ENCODE measurements at regions not wholly inside any gene's neighbourhood (a gene's known extent, or its start where the extent isn't known, plus 50 kb on each side); places are given as distances from the start of the nearest gene placed in this dataset.

GRCh38 chr15:80310776-80311175 lies 58.8 kb upstream of the CTXND1 start:
- H3K27me3 ChIP-seq (ENCODE audit: control insufficient read depth in 1 of 2, insufficient read depth in 2 of 2, low read length in 2 of 2) = peaks cover 0 to 2% of the 10 kb centered on the region in 2 experiments; a peak in 2 of 5 replicates
- intact Hi-C loops (cut with micrococcal nuclease; ENCODE audit: unreplicated experiment) (no loop called here), in situ Hi-C loops (cut with HindIII; ENCODE audit: extremely low pct_ligation_motif_present, low pct_unique_long_range_greater_than_20kb) (loop anchor here (25.0 kb wide), 1 partner anchor 298 kb away; no protein-coding TSS in a partner anchor)
- H3K9ac ChIP-seq (ENCODE audit: insufficient read depth, low read depth, low read length) = no peak overlapping the region
- FAIRE-seq (no peak), ATAC-seq (no peak), DNase-seq (ENCODE audit: low spot score) (no peak)
- CTCF ChIA-PET (ENCODE audit: low intra/inter-chr PET ratio, low total read pairs) = no interaction called here
- no peak overlapping the region for H2AFZ ChIP-seq (ENCODE audit: low read length)
- no TSS peak for BruUV-seq (replicated peaks)
- no peaks in the 10 kb centered on the region for H4K20me1 ChIP-seq (ENCODE audit: insufficient read depth, low read length)
- no peak for TF ChIP-seq CENPT (CRISPR knock-in tag; IDR thresholded peaks at IDR 0.05; ENCODE audit: low read depth)
- TF ChIP-seq TIGD3 (CRISPR knock-in tag; IDR thresholded peaks at IDR 0.05; ENCODE audit: borderline replicate concordance) = no peak
- TF ChIP-seq ZNF792 (CRISPR knock-in tag; IDR thresholded peaks at IDR 0.05) = no peak
- no peak for TF ChIP-seq ZXDC (CRISPR knock-in tag; IDR thresholded peaks at IDR 0.05)
- no peak for TF ChIP-seq ZBTB46 (CRISPR knock-in tag; IDR thresholded peaks at IDR 0.05; ENCODE audit: borderline replicate concordance)
- no peak for TF ChIP-seq FOSL1 (CRISPR knock-in tag; IDR thresholded peaks at IDR 0.05; ENCODE audit: borderline replicate concordance)
- no peak for TF ChIP-seq ZNF430 (CRISPR knock-in tag; IDR thresholded peaks at IDR 0.05)
- no peak for TF ChIP-seq ZNF724P (CRISPR knock-in tag; IDR thresholded peaks at IDR 0.05; ENCODE audit: borderline replicate concordance)
- no peak for TF ChIP-seq ZFY (CRISPR knock-in tag; IDR thresholded peaks at IDR 0.05)
- no peak for TF ChIP-seq ZNF136 (CRISPR knock-in tag; IDR thresholded peaks at IDR 0.05; ENCODE audit: low read depth)
- TF ChIP-seq SP4 (CRISPR knock-in tag; IDR thresholded peaks at IDR 0.05) = no peak
- no peak for TF ChIP-seq SMARCE1 (IDR thresholded peaks at IDR 0.05; ENCODE audit: borderline replicate concordance)
- TF ChIP-seq ZC3H13 (CRISPR knock-in tag; IDR thresholded peaks at IDR 0.05) = no peak
- H3K79me2 ChIP-seq (ENCODE audit: insufficient read depth, low read length) = no peaks in the 10 kb centered on the region
- H3K4me3 ChIP-seq (replicated peaks in 1 of 3; ENCODE audit: insufficient read depth in 1 of 3, low read depth in 2 of 3, low read length in 3 of 3) = no peak overlapping the region
- H3K36me3 ChIP-seq (replicated peaks in 1 of 2; ENCODE audit: control insufficient read depth in 1 of 2, insufficient read depth in 2 of 2, low read length in 2 of 2) = no peaks in the 10 kb centered on the region
- H3K27ac ChIP-seq (ENCODE audit: extremely low read length, insufficient read depth, low read length) = no peak overlapping the region
- POLR2A ChIA-PET = no interaction called here
- H3K4me1 ChIP-seq (ENCODE audit: insufficient read depth, low read length) = peaks cover 12% of the 10 kb centered on the region; the same call in 1 of the 2 replicates
- no peaks in the 10 kb centered on the region for H3K9me3 ChIP-seq (ENCODE audit: low read length)
- H3K4me2 ChIP-seq (ENCODE audit: low read depth, low read length) = no peak overlapping the region
- 30% methylated on average over 7 of the region's 7 CpGs for WGBS (ENCODE audit: low lambda C conversion rate)
